H1 (cell line): ENCODE measurements at regions not wholly inside any gene's neighbourhood (a gene's known extent, or its start where the extent isn't known, plus 50 kb on each side); places are given as distances from the start of the nearest gene placed in this dataset.

Source experiments
- CTCF ChIA-PET: fragments of 300-600 bp; sonication (Branson Sonifier 250); formaldehyde crosslinking; loops from one replicate; lab custom pipeline; 2021; ENCODE audit not compliant: partially characterized antibody; lab: Charles Lee
- POLR2A ChIA-PET: fragments of 300-600 bp; sonication (Branson Sonifier 250); formaldehyde crosslinking; loops from one replicate; lab custom pipeline; 2021; ENCODE audit warnings: inconsistent platforms; ENCODE audit not compliant: partially characterized antibody; lab: Charles Lee
- DNase-seq, 2 experiments: peaks; one replicate each; pipeline versions ENCODE4 v3.0.0 to v3.0.0-alpha.2; 2010 to 2022; ENCODE audit warnings: low spot score in 2 of 2, low read depth in 1 of 2, mixed read lengths in 1 of 2
- FAIRE-seq: peaks from 2 replicates; lab custom pipeline; 2011; peaks lifted over from hg19 to GRCh38; lab: Jason Lieb, UNC
- H2AFZ ChIP-seq: 2 replicates; pipeline ENCODE4 v1.8.1; 2012; ENCODE audit warnings: low read length, inconsistent platforms
- H2AK5ac ChIP-seq: 2 replicates; pipeline ENCODE4 v1.6.1; 2013; ENCODE audit warnings: low read depth, low read length
- H2BK120ac ChIP-seq: replicated peaks from 2 replicates; pipeline ENCODE3; 2013; ENCODE audit warnings: low read depth, low read length, inconsistent platforms
- H2BK12ac ChIP-seq: 2 replicates; pipeline ENCODE4 v1.6.1; 2013; ENCODE audit warnings: low read depth, low read length
- H2BK15ac ChIP-seq: 2 replicates; pipeline ENCODE4 v1.6.1; 2013; ENCODE audit warnings: low read length
- H2BK20ac ChIP-seq: 2 replicates; pipeline ENCODE4 v1.6.1; 2013; ENCODE audit warnings: low read length
- H2BK5ac ChIP-seq: 2 replicates; pipeline ENCODE4 v1.6.1; 2013; ENCODE audit warnings: low read depth, low read length
- H3K14ac ChIP-seq: 2 replicates; pipeline ENCODE4 v1.6.1; 2013; ENCODE audit warnings: inconsistent platforms; ENCODE audit not compliant: insufficient read length
- H3K18ac ChIP-seq: 2 replicates; pipeline ENCODE4 v1.6.1; 2013; ENCODE audit warnings: low read length; ENCODE audit errors: extremely low read depth
- H3K23ac ChIP-seq: 2 replicates; pipeline ENCODE4 v1.6.1; 2013; ENCODE audit warnings: inconsistent platforms; ENCODE audit not compliant: insufficient read length
- H3K23me2 ChIP-seq: 2 replicates; pipeline ENCODE4 v1.6.1; 2013; ENCODE audit warnings: low read depth, low read length
- H3K27ac ChIP-seq: 2 replicates; pipeline ENCODE4 v1.6.1; 2011; ENCODE audit warnings: low read depth, low read length, inconsistent platforms
- H3K27me3 ChIP-seq, 4 experiments: replicated peaks in 1 of 4; 1 replicate in 1 of 4; 2 replicates in 3 of 4; pipeline versions ENCODE4 v1.6.1 to v1.8.1; 2011 to 2013; ENCODE audit warnings: low read length in 3 of 4, mild to moderate bottlenecking in 3 of 4, inconsistent platforms in 2 of 4, mixed read lengths in 2 of 4, moderate library complexity in 1 of 4; ENCODE audit not compliant: control insufficient read depth in 3 of 4, insufficient read depth in 3 of 4; ENCODE audit errors: extremely low read depth in 1 of 4
- H3K36me3 ChIP-seq, 4 experiments: 2 replicates each; pipeline versions ENCODE4 v1.6.1 to v1.8.1; 2011 to 2013; ENCODE audit warnings: mild to moderate bottlenecking in 4 of 4, low read length in 3 of 4, moderate library complexity in 2 of 4, control low read depth in 1 of 4, inconsistent platforms in 1 of 4; ENCODE audit not compliant: insufficient read depth in 4 of 4, control insufficient read depth in 2 of 4
- H3K4ac ChIP-seq: replicated peaks from 2 replicates; pipeline ENCODE3; 2013; ENCODE audit warnings: low read length, low read depth, mixed read lengths, inconsistent platforms; ENCODE audit not compliant: insufficient read length
- H3K4me1 ChIP-seq, 4 experiments: replicated peaks in 1 of 4; 1 replicate in 1 of 4; 2 replicates in 3 of 4; pipeline versions ENCODE4 v1.6.1 to v1.8.1; 2011 to 2013; ENCODE audit warnings: low read length in 3 of 4, inconsistent platforms in 2 of 4, mixed read lengths in 1 of 4; ENCODE audit not compliant: insufficient read depth in 4 of 4, control insufficient read depth in 3 of 4
- H3K4me2 ChIP-seq, 2 experiments: 2 replicates each; pipeline versions ENCODE4 v1.6.1 to v1.8.1; 2011 to 2013; ENCODE audit warnings: low read depth in 2 of 2, low read length in 2 of 2, control low read depth in 1 of 2, inconsistent platforms in 1 of 2, mild to moderate bottlenecking in 1 of 2; ENCODE audit not compliant: insufficient read depth in 1 of 2
- H3K4me3 ChIP-seq, 4 experiments: fragments of 200-600, 300-600 bp in 1 of 4; sonication (generic), shearing (Covaris generic), sonication (Bioruptor Twin) in 1 of 4; 2 replicates each; pipeline versions ENCODE4 v1.5.1 to v1.8.1; 2011 to 2016; ENCODE audit warnings: low read length in 4 of 4, low read depth in 3 of 4, control low read depth in 2 of 4, inconsistent platforms in 2 of 4, mild to moderate bottlenecking in 2 of 4, mixed read lengths in 1 of 4, moderate library complexity in 1 of 4; ENCODE audit not compliant: insufficient read depth in 2 of 4; ENCODE audit errors: extremely low read depth in 1 of 4
- H3K56ac ChIP-seq: replicated peaks from 2 replicates; pipeline ENCODE3; 2013; ENCODE audit warnings: low read depth, mild to moderate bottlenecking, mixed read lengths, low read length, inconsistent platforms; ENCODE audit not compliant: insufficient read length
- H3K79me1 ChIP-seq: 2 replicates; pipeline ENCODE4 v1.6.1; 2013; ENCODE audit warnings: low read depth, low read length, control low read depth
- H3K79me2 ChIP-seq, 2 experiments: 2 replicates each; pipeline versions ENCODE4 v1.6.1 to v1.8.1; 2012 to 2013; ENCODE audit warnings: low read length in 2 of 2, mild to moderate bottlenecking in 2 of 2, inconsistent platforms in 1 of 2; ENCODE audit not compliant: insufficient read depth in 2 of 2, control insufficient read depth in 1 of 2
- H3K9ac ChIP-seq, 4 experiments: replicated peaks in 1 of 4; 1 replicate in 1 of 4; 2 replicates in 3 of 4; pipeline versions ENCODE4 v1.6.1 to v1.8.1; 2011 to 2013; ENCODE audit warnings: low read depth in 3 of 4, low read length in 3 of 4, control low read depth in 2 of 4, mild to moderate bottlenecking in 2 of 4, moderate library complexity in 2 of 4, inconsistent platforms in 1 of 4; ENCODE audit errors: extremely low read depth in 1 of 4
- H3K9me3 ChIP-seq, 2 experiments: 2 replicates each; pipeline versions ENCODE4 v1.6.1 to v1.8.1; 2012 to 2013; ENCODE audit warnings: mild to moderate bottlenecking in 2 of 2, moderate library complexity in 2 of 2, control low read depth in 1 of 2, inconsistent platforms in 1 of 2, low read depth in 1 of 2, low read length in 1 of 2, mixed read lengths in 1 of 2; ENCODE audit not compliant: insufficient read depth in 2 of 2
- H4K20me1 ChIP-seq, 2 experiments: replicated peaks in 1 of 2; 2 replicates each; pipeline versions ENCODE3 to v1.8.1; 2011 to 2013; ENCODE audit warnings: inconsistent platforms in 2 of 2, low read length in 2 of 2, mild to moderate bottlenecking in 1 of 2; ENCODE audit not compliant: insufficient read depth in 2 of 2, control insufficient read depth in 1 of 2
- H4K5ac ChIP-seq: 2 replicates; pipeline ENCODE4 v1.6.1; 2013; ENCODE audit warnings: low read length, low read depth, mixed read lengths, inconsistent platforms; ENCODE audit not compliant: insufficient read length
- H4K8ac ChIP-seq: 2 replicates; pipeline ENCODE4 v1.8.0; 2013; ENCODE audit warnings: mild to moderate bottlenecking, moderate library complexity, low read length, inconsistent platforms; ENCODE audit not compliant: insufficient read depth; ENCODE audit errors: extremely low read depth
- H4K91ac ChIP-seq: replicated peaks from 2 replicates; pipeline ENCODE3; 2013; ENCODE audit warnings: low read length, mixed read lengths, inconsistent platforms; ENCODE audit not compliant: insufficient read length
- ASH2L ChIP-seq: fragments of 200-600, 300-600 bp; sonication (generic); IDR thresholded peaks from one replicate; pipeline ENCODE4 v1.7.1; 2017; ENCODE audit warnings: low read length
- ATF3 ChIP-seq: IDR thresholded peaks from 2 replicates; pipeline ENCODE4 v1.6.1; 2011; ENCODE audit warnings: low read depth, mild to moderate bottlenecking, low read length; ENCODE audit not compliant: insufficient read depth
- CBX5 ChIP-seq: fragments of 300-800, 300-1000 bp; sonication (generic); IDR thresholded peaks from 2 replicates; pipeline ENCODE4 v1.7.1; 2016; ENCODE audit warnings: antibody characterized with exemption, low read length, low read depth
- CBX8 ChIP-seq: fragments of 300-800, 300-1000 bp; sonication (generic); IDR thresholded peaks from 2 replicates; pipeline ENCODE4 v1.7.1; 2016; ENCODE audit warnings: low read depth, low read length, borderline replicate concordance
- CHD1 ChIP-seq: IDR thresholded peaks from 2 replicates; pipeline ENCODE4 v1.6.1; 2012; ENCODE audit warnings: low read depth, low read length, improper control_type of control experiment
- CHD2 ChIP-seq: IDR thresholded peaks from 2 replicates; pipeline ENCODE4 v1.6.1; 2012; ENCODE audit warnings: low read length, improper control_type of control experiment
- CTBP2 ChIP-seq: IDR thresholded peaks from 2 replicates; pipeline ENCODE4 v1.7.0; 2011; ENCODE audit warnings: borderline replicate concordance, mild to moderate bottlenecking, moderate library complexity, mixed read lengths, low read length; ENCODE audit not compliant: insufficient read depth, insufficient read length
- KDM4A ChIP-seq: IDR thresholded peaks from one replicate; pipeline ENCODE4 v1.7.1; 2012; ENCODE audit warnings: low read depth, mild to moderate bottlenecking, moderate library complexity, low read length, inconsistent platforms; ENCODE audit not compliant: severe bottlenecking
- RBBP5 ChIP-seq: IDR thresholded peaks from 2 replicates; pipeline ENCODE4 v1.7.1; 2012; ENCODE audit warnings: low read depth, mild to moderate bottlenecking, inconsistent platforms, low read length, moderate library complexity, borderline replicate concordance
- RFX5 ChIP-seq: IDR thresholded peaks from 2 replicates; pipeline ENCODE4 v1.6.1; 2011; ENCODE audit warnings: low read depth, low read length, improper control_type of control experiment, borderline replicate concordance
- SP1 ChIP-seq: IDR thresholded peaks from 2 replicates; pipeline ENCODE4 v1.6.1; 2011; ENCODE audit warnings: low read depth, low read length
- TCF12 ChIP-seq: IDR thresholded peaks from 2 replicates; pipeline ENCODE4 v1.6.1; 2011; ENCODE audit warnings: low read depth, mild to moderate bottlenecking, low read length
- TEAD4 ChIP-seq: IDR thresholded peaks from 2 replicates; pipeline ENCODE4 v1.6.1; 2012; ENCODE audit warnings: low read depth, low read length, inconsistent platforms, mixed read lengths
- YY1 ChIP-seq: IDR thresholded peaks from 2 replicates; pipeline ENCODE4 v1.6.1; 2011; ENCODE audit warnings: low read depth, mild to moderate bottlenecking, low read length
- WGBS, 2 experiments: shearing (Covaris generic) in 1 of 2; methylation state at CpG; one replicate each; pipeline versions ENCODE4 v1.1.6 to v1.1.7; 2013 to 2015; ENCODE audit warnings: low lambda C conversion rate in 2 of 2, mixed read lengths in 2 of 2, inconsistent platforms in 1 of 2, low coverage in 1 of 2, missing lambda C conversion rate in 1 of 2; ENCODE audit not compliant: insufficient replicate concordance in 2 of 2, insufficient coverage in 1 of 2, insufficient read length in 1 of 2; ENCODE audit errors: extremely low coverage in 1 of 2, missing lambda C conversion rate in 1 of 2; 5-methylcytosine and 5-hydroxymethylcytosine counted together

GRCh38 chr14:84874436-84874835 lies 655.5 kb upstream of the FLRT2 start:
- 91% methylated on average over 2 of the region's 2 CpGs; no CpG with 5 or more reads in 1 of the 2 experiments for WGBS, 2 experiments
- no peaks in the 10 kb centered on the region for H3K23me2 ChIP-seq
- POLR2A ChIA-PET: no interaction called here

More at GRCh38 chr14:84874436-84874835, 655.5 kb upstream of the FLRT2 start:
- Histone ChIP-seq H4K5ac (no peak overlapping the region), H4K20me1 (no peaks in the 10 kb centered on the region), H3K56ac (no peak overlapping the region), H3K18ac (no peak overlapping the region), H2BK12ac (no peak overlapping the region), H3K27ac (no peak overlapping the region), H2BK15ac (no peak overlapping the region), H4K91ac (no peak overlapping the region), H2AK5ac (no peak overlapping the region), H3K27me3 (no peaks in the 10 kb centered on the region), H3K79me1 (no peaks in the 10 kb centered on the region), H3K14ac (no peak overlapping the region), H3K9ac (no peak overlapping the region), H3K79me2 (no peaks in the 10 kb centered on the region), H4K8ac (no peak overlapping the region), H3K4ac (no peak overlapping the region), H3K9me3 (no peaks in the 10 kb centered on the region), H3K23ac (no peak overlapping the region), H2BK5ac (no peak overlapping the region), H2BK20ac (no peak overlapping the region), H3K36me3 (no peaks in the 10 kb centered on the region), H2BK120ac (no peak overlapping the region), H3K4me2 (no peak overlapping the region), H2AFZ (peak overlapping the region; percentile 41; the same call in 1 of the 2 replicates), H3K4me3 (no peak overlapping the region), H3K4me1 (no peaks in the 10 kb centered on the region)
- DNase-seq (no peak), FAIRE-seq (no peak)
- CTCF ChIA-PET: interaction anchor here (1.1 kb wide), 1 partner anchor 11 kb away, joined by 5 read pairs; no protein-coding TSS in a partner anchor
- TF ChIP-seq SP1: no peak
- no peak for TF ChIP-seq ATF3
- TF ChIP-seq TEAD4: no peak
- no peak for TF ChIP-seq CTBP2
- TF ChIP-seq YY1: no peak
- no peak for TF ChIP-seq CHD1
- TF ChIP-seq CBX8: no peak
- TF ChIP-seq TCF12: no peak
- TF ChIP-seq KDM4A: no peak
- no peak for TF ChIP-seq RFX5
- no peak for TF ChIP-seq ASH2L
- no peak for TF ChIP-seq CHD2
- TF ChIP-seq CBX5: no peak
- TF ChIP-seq RBBP5: no peak
